ENCODE measurements at regions not wholly inside any gene's neighbourhood (a gene's known extent, or its start where the extent isn't known, plus 50 kb on each side); places are given as distances from the start of the nearest gene placed in this dataset.
A peak's percentile ranks its signal among the peaks of the same experiment; 100 is the strongest.

DNA sequence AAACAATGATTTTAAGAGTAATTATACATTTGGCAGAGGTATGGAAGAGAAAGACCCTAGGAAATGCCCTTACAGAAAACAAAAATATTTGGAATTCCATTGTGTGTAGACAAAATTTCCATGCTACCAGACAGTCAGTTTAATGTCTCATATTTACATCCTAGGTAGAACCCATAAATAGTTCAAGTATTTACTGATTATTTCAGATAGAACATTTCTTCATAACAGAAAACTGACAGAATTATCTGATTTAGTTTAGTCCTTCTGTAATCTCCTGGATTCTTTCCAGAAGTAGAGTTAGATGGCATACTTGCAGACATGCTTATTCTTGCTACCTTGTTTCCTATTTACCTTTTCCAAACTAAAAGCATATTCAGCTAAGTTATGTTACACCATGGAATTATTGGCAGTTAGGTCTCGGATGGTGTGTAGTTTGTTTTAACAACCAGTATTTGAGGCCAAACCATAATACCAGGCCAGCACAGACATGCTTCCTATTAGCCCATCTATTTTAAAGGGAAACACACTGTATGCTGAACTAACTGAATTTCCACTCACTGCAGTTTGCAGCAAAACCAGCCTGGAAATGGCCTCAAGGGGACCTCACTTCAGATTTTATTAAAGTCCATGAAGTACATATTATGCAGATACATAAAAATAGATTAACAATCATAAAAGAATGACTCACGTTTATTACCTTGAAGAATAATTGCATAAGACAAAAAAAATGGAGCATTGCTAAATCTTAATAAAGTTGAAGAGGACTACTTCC lies 126.6 kb upstream of the LRIG3 start:
- no peaks in the 10 kb centered on the region for H3K9me3 ChIP-seq
- no peak for TF ChIP-seq CTCF (IDR thresholded peaks at IDR 0.05)
- no peaks in the 10 kb centered on the region for H3K27me3 ChIP-seq
- no peaks in the 10 kb centered on the region for H3K36me3 ChIP-seq
- H3K4me1 ChIP-seq: peaks cover 3% of the 10 kb centered on the region
- DNase-seq: no peak
- no peak overlapping the region for H3K27ac ChIP-seq
- no peak overlapping the region for H3K9ac ChIP-seq (ENCODE audit: low read depth in 2 of 2, low read length in 2 of 2)
- no peak overlapping the region for H3K4me3 ChIP-seq
- intact Hi-C loops (cut with DNase I): no loop called here

DNA sequence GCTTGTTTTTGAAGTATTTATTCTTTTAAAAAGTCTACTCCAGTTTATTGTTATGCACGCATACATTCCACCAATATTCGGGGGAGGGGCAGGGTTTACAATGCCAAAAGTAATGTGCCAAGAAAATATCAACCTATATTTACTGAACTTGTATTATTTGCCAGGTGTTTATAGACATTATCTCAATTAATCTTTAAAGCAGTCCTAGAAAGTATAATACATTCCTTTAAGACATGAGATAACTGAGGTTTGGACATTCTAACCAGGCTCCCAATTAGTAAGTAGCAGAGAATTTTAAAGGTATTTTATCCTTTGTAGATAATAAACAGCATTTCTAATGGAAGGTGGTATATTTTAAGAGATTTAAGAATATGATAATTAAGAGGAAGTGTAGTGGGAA lies 124.5 kb upstream of the LRIG3 start:
- Histone ChIP-seq H3K9ac (ENCODE audit: low read depth in 2 of 2, low read length in 2 of 2) (no peak overlapping the region), H3K4me1 (peaks cover 3% of the 10 kb centered on the region), H3K9me3 (no peaks in the 10 kb centered on the region), H3K4me3 (no peak overlapping the region), H3K27ac (no peak overlapping the region), H3K27me3 (no peaks in the 10 kb centered on the region), H3K36me3 (no peaks in the 10 kb centered on the region)
- intact Hi-C loops (cut with DNase I): no loop called here
- no peak for DNase-seq
- TF ChIP-seq CTCF (IDR thresholded peaks at IDR 0.05): no peak

GRCh38 chr12:59041241-59042121 lies 121.2 kb upstream of the LRIG3 start:
- H3K27ac ChIP-seq: peak overlapping the region; percentile 7
- no peaks in the 10 kb centered on the region for H3K36me3 ChIP-seq
- H3K9me3 ChIP-seq: no peaks in the 10 kb centered on the region
- H3K4me1 ChIP-seq: no peaks in the 10 kb centered on the region
- TF ChIP-seq CTCF (IDR thresholded peaks at IDR 0.05): no peak
- H3K27me3 ChIP-seq: no peaks in the 10 kb centered on the region
- intact Hi-C loops (cut with DNase I): no loop called here
- DNase-seq: no peak
- H3K9ac ChIP-seq (ENCODE audit: low read depth in 2 of 2, low read length in 2 of 2): no peak overlapping the region
- no peak overlapping the region for H3K4me3 ChIP-seq

- no peaks in the 10 kb centered on the region for H3K27me3 ChIP-seq
- intact Hi-C loops (cut with DNase I): no loop called here
- H3K4me1 ChIP-seq: no peaks in the 10 kb centered on the region
- DNase-seq: no peak
- peak overlapping the region; percentile 7 for H3K27ac ChIP-seq
- H3K9ac ChIP-seq (ENCODE audit: low read depth in 2 of 2, low read length in 2 of 2): no peak overlapping the region
- H3K4me3 ChIP-seq: no peak overlapping the region
- H3K36me3 ChIP-seq: no peaks in the 10 kb centered on the region
- no peaks in the 10 kb centered on the region for H3K9me3 ChIP-seq
- no peak for TF ChIP-seq CTCF (IDR thresholded peaks at IDR 0.05)
Measured at GRCh38 chr12:59040656-59041055, 120.4 kb upstream of the LRIG3 start.

GRCh38 chr12:59040043-59040442 lies 119.7 kb upstream of the LRIG3 start:
- no peak for TF ChIP-seq CTCF (IDR thresholded peaks at IDR 0.05)
- H3K4me1 ChIP-seq: no peaks in the 10 kb centered on the region
- H3K9ac ChIP-seq (ENCODE audit: low read depth in 2 of 2, low read length in 2 of 2): no peak overlapping the region
- intact Hi-C loops (cut with DNase I): no loop called here
- no peak for DNase-seq
- no peaks in the 10 kb centered on the region for H3K9me3 ChIP-seq
- no peaks in the 10 kb centered on the region for H3K27me3 ChIP-seq
- H3K4me3 ChIP-seq: no peak overlapping the region
- H3K36me3 ChIP-seq: no peaks in the 10 kb centered on the region
- no peak overlapping the region for H3K27ac ChIP-seq

All from colonic mucosa (tissue), 4 donors.